ENCODE measurements at regions not wholly inside any gene's neighbourhood (a gene's known extent, or its start where the extent isn't known, plus 50 kb on each side); places are given as distances from the start of the nearest gene placed in this dataset.

DNA sequence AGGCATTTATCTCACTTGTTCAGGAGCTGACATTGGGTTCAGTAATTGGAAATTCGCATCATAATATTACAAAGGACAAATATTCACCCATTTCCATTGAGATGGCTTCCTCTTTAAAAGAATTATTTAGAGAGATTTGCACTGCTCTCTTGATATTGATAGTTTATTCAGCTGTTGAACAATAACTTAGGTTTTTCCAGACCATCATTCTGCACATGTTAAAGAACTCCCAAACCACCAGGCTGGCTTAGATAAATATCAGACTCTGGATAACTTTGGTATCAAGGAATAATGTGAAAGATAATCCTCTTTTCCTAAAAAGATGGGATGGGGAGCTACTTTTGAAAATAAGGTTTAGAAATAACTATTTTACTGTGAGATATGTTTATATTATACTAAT, 154.0 kb downstream of the GASK1B start:
- TF ChIP-seq, protein P1, sequence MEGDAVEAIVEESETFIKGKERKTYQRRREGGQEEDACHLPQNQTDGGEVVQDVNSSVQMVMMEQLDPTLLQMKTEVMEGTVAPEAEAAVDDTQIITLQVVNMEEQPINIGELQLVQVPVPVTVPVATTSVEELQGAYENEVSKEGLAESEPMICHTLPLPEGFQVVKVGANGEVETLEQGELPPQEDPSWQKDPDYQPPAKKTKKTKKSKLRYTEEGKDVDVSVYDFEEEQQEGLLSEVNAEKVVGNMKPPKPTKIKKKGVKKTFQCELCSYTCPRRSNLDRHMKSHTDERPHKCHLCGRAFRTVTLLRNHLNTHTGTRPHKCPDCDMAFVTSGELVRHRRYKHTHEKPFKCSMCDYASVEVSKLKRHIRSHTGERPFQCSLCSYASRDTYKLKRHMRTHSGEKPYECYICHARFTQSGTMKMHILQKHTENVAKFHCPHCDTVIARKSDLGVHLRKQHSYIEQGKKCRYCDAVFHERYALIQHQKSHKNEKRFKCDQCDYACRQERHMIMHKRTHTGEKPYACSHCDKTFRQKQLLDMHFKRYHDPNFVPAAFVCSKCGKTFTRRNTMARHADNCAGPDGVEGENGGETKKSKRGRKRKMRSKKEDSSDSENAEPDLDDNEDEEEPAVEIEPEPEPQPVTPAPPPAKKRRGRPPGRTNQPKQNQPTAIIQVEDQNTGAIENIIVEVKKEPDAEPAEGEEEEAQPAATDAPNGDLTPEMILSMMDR (IDR thresholded peaks at IDR 0.05), result no peak
- TF ChIP-seq EZH2 (IDR thresholded peaks at IDR 0.05; ENCODE audit: borderline replicate concordance, insufficient read depth, low read depth, low read length, poor library complexity, severe bottlenecking), result no peak

All from B cell (primary cell).